Fibroblast of upper back skin (primary cell): ENCODE measurements at regions not wholly inside any gene's neighbourhood (a gene's known extent, or its start where the extent isn't known, plus 50 kb on each side); places are given as distances from the start of the nearest gene placed in this dataset.
"Not testable (repeated sequence)": the region's sequence is repeated elsewhere in the genome, so short reads cannot be mapped to it uniquely, and the experiment has no call there.

Experiments used
- DNase-seq: peaks from one replicate; pipeline ENCODE4 v3.0.0-alpha.2; 2013

DNA sequence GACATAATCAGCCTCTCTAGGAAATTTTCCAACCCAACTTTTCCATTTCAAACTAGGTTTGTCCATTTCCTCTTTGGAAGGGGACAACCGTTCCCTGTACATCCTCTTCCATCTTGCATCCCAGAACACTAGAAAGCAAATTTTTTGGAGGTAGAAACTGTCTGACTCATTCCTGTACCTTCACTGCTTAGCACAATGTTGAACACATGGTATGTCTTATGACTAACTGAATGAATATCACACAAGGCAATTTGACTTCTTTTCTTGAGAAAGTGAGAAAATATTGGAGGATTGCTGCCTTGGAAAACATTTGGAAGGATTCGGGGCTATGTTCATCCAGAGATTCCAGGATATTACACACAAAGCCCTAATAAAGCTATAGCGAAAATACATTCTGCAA, 289.1 kb downstream of the FGFR2 start:
- no peak for DNase-seq

DNA sequence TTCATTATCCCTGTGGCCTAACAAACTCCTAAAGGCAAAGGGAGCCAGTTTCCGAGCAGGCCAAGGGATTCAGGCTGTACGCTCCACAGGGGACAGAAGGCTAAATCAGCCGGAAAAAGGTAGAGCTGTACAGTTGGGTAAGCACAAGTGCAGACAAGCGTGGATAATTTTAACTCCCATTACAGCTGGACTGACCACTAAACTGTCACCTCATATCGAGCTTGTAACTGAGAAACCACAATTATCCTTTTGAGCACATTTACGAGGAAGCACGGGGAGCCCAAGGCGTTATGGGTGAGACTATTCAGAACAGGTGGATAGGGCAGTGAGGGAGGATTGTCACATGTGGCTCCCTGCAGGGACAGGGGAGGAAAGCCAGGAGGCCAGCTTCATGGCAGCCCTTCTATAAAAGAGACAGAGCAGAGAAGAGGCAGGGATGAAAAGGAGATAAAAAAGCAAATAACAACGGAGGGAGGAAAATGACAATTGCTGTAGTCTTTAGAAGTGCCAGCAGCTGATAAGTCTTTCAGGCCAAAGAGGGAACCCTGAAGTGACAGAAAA, 288.0 kb downstream of the FGFR2 start:
- DNase-seq, result no peak

DNA sequence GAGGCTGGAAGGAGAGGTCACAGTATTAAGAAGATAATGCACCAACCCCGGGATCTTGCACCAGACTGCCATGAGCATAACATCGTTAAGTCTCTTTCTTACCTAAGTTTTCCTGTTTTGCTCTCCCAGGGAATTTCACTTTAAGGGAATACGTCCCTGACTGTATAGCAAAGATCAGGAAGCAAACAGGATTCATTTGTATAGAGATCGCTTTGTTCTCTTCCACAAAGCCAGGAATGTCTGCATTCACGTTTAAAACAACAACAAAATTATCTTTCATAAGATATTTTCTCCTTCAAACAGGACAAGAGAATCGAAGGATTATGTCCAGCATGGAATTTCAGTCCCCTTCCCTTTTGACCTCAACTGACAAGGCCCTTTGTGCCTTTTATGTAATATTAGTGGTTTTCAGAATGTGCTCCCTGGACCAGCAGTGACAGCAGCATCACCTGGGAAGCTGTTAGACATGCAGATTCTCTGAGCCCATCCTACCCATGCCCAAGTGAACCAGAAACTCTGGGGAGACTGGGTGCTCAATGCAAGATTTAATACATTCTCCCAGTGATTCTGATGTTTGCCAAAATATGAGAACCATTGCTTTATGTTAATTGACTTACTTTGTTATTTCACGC, 286.3 kb downstream of the FGFR2 start:
- no peak for DNase-seq

DNA sequence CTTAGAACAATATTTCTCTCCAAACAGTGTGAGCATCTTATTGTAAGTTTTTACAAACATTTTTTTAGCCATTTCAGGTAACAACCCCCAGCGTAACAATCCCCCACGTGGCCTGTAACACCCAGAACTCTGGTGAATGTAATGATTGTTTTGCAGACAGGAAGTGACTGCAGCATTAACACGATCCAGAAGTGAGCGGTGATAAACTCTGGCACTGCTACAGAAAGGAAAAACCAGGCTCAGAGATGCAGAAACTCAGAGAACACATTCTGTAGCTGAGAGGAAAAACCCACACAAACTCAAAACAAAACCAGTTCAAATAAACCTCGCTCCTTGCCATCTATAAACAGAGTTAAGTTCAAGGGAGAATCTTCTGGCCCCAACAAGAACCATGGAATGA, 285.7 kb downstream of the FGFR2 start:
- DNase-seq, result no peak

DNA sequence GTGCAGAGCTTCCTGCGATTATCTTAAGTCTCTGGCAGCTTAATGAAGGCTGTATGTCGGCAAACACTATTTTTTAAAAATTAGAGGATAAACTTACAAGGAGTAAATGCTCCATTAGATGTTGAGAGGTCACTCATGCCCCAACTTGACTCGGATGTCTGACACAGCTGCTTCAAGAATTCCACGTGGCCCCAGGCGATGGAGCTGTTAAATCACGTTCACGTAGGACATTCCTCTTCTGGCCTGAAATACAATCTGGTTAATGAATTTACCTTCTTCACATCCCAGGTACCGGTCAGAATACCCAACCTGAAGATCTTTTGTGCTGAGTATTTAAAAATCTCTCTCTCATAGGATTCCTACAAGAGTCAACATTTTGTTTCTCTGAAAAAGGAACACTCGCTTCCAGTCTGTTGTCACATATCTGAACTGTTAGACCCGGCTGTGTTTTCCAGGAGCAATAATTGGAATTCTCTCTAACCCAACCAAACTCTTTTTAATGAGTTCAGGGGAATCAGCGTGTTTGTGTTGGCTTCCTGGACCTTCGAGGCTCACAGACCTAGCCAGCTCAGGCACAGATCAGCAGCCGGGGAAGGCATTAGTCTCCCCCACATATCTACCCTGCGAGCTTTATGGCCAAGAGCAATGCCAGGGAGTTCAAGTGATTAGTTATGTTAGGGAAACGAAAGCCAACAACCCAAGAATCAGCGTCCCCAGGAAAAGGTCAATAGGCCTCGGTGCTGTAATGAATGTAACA, 284.9 kb downstream of the FGFR2 start:
- no peak for DNase-seq

DNA sequence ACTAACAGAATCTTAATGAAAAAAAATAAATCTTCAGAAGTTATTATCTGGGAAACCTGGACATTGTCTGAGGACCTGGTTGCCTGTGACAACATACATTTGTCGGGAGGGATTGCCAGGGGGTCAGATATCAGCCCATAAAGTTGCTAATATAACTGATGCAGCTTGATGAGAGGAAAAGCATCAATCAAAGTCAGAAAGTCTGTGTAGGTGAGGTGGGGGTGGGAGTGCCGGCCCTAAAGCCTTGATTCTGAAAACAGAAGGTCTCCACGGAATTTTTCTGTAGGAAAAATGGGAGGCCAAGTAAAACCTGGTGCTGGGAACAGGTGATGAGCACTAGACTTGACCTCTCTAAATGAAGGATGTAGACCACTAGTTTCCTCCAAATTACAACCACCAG, 281.8 kb downstream of the FGFR2 start:
- DNase-seq, result no peak

DNA sequence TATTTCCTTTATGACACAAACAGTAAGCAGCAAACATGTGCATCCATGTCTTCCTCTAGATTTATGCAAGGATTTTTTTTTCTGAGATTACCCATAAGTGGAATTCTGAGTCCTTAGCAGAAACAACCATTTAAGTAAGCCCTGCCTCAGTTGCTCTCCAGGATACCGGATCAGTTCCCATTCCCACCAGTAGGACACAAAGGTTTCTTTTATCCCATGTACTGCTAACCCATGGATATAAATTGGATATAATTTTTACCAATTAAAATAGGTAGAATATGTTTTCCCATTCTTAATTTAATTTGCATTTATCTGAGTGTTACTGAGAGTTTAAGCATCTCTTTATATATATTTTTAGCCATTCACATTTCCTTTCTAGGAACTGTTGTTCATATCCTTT, 280.9 kb downstream of the FGFR2 start:
- DNase-seq, result no peak

DNA sequence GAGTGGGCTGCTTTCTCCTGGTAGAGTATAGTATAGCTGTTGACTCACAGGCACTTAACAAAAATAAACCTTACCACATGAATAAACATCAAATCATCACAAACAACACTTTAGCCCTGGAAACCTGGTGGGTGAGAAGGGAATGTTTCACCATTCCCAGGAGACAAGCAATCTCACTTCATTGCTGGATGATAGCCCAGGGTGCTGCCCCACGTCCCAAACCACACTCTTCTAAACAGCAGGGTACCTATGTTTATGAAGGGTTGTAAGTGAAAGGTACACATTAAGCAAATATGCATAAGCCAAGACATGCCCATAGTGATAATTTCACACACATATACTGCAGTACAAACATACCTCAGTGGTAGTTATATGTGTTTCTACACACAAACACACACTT, 276.2 kb downstream of the FGFR2 start:
- no peak for DNase-seq

DNA sequence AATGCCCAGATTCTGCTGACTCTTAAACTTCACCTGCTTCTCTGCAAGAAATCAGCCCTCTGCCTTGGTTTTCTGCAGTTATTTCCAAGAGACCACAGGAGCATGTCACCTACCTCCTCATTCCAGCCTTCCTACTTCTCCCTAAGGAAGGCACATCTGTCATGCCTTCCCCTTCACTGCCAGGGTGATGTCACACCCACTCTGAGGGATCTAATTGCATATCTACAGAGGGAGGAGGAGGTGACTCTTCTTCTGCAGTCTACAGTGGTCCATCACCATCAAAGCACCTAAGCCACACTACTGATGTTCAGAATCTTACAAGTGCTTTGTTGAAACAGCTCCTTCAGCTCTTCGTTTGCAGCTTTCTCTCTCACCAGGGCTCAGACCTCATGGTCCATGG, 275.5 kb downstream of the FGFR2 start:
- no peak for DNase-seq

DNA sequence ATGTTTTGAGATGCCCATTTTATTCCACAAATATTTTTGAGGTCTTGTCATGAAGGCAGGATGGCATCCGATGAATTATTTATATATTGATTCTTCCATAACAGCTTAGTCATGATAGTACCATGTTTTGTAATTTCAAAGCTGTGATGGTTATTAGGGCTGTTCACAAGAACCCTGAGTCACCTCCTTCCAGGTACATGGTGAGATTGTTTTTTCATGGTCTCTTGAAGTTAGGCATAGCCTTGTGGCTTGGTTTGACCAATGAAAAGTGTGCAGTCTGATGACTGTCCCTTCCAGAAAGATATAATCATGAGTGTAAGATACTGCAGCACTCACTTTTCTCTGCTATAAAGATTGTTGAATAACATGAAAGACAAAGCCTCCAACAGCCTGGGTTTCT, 274.8 kb downstream of the FGFR2 start:
- DNase-seq, result no peak

DNA sequence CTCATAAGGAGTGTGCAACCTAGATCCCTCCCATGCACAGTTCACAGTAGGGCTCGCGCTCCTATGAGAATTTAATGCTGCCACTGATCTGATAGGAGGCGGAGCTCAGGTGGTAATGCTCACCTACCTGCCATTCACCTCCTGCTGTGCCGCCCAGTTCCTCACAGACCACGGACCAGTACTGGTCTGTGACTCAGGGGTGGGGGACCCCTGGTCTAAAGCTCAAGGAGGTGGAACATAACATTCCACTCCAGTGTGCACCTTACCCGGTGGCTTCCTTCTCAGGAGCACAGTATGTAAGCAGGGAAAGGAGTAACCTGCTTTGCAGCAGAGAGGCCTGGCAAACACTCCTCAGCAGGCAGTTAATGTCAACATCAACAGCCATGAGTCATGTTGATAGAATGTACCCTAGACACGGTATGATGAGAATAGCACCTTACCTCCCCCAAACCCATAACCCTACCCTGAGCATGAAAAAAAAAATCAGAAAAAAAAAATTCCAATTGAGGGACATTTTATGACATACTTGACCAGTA, 273.5 kb downstream of the FGFR2 start:
- DNase-seq, result no peak

DNA sequence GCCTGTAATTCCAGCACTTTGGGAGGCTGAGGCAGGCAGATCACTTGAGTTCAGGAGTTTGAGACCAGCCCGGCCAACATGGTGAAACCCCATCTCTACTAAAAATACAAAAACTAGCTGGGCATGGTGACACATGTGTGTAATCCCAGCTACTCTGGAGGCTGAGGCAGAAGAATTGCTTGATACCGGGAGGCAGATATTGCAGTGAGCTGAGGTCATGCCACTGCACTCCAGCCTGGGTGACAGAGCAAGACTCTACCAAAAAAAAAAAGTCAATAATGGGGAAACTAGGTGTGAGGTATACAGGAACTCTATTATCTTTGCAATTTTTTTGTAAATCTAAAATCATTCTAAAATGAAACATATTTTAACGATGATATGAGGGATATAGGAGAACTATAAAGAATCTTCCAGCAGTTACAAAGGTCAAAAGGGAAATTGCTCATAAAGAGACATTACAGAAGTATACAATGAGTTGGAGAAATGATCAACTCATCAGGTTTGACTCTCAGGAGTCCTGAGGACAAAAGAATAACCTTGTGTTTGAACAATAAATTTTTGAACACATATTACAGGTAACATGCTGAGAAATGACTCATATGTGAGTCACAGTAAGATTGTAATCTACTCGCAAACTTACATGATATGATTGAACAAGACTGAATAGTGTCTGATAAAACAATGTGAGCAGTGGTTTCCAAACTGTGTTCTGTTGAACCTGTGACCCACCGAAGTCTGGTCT, 272.6 kb downstream of the FGFR2 start:
- DNase-seq, result no peak

DNA sequence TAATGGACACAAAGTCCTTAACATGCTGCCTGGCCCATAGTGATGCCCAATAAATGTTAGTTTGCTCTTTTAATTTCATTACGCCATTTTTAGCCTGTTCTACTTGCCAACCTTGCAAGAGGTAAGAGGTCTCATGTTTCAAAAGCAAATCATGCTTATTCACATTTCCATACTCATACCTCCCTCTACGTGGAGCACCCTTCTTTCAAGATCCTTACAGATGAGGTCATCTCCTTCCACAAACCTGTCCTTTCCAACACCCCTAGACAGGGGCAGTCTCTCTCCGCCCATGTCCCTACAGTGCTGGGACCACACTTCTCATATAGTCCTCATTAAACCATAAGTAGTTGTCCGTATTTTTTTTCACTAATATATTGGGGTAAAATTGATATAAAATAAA, 271.3 kb downstream of the FGFR2 start:
- no peak for DNase-seq

DNA sequence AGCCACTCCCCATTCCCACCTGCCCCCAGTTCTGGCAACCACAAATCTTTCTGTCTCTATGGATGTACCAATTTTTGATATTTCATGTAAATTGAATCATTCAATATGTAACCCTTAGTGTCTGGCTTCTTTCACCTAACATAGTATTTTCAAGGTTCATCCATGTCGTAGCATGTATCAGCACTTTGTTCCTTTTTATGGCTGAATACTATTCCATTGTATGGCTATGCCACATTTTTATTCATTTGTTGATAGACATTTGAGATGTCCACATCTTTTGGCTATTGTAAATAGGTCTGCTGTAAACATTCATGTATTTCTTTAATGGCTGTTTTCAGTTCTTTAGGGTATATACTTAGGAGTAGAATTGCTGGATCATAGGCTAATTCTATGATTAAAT, 270.5 kb downstream of the FGFR2 start:
- DNase-seq, result no peak

DNA sequence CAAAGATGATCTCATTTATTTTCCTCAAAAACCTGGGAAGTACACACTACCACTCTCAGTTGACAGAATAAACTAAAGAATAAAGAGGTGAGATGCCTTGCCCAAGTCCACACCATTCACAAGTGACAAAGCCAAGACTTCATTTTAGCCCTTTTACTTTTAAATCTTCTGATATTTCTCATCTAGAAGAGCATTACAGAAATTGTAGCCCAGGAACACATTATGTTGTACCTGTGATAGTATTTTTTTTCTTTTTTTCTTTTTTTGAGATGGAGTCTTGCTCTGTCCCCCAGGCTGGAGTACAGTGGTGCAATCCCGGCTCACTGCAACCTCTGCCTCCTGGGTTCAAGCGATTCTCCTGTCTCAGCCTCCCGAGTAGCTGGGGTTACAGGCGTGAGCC, 268.6 kb downstream of the FGFR2 start:
- DNase-seq, result not testable (repeated sequence)

DNA sequence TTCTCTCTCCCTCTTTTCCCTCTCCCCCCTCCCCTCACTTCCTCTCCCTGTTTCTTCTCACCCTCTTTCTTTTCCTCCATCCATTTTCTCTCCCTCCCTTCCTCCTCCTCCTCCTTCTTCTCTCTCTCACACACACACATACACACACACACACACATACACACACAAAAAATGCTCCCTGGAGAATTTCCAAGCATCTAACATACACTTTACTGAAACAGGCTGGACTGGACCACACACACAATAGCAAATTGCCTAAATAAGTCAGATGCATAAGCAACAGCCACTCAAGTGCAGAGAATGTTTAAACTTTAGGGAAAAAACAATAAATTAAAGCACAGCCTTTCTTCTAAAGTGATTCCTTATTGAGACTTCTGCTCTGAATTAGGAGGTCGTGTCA, 267.7 kb downstream of the FGFR2 start:
- DNase-seq, result no peak

DNA sequence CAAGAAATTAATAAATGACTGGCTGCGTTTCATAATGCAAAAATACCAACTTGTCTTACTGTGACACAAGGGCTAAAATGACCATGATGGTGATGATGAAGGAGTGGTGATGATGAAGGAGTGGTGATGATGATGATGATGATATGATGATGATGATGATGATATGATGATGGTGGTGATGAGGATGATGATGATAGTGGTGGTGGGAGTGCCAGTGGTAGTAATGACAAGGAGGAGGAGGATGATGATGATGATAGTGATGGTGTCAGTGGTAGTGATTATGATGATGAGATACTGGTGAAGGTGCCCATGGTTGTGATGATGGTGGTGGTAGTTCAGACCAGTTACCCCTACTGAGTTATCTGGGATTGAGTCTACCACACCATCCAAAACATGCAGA, 265.9 kb downstream of the FGFR2 start:
- no peak for DNase-seq

DNA sequence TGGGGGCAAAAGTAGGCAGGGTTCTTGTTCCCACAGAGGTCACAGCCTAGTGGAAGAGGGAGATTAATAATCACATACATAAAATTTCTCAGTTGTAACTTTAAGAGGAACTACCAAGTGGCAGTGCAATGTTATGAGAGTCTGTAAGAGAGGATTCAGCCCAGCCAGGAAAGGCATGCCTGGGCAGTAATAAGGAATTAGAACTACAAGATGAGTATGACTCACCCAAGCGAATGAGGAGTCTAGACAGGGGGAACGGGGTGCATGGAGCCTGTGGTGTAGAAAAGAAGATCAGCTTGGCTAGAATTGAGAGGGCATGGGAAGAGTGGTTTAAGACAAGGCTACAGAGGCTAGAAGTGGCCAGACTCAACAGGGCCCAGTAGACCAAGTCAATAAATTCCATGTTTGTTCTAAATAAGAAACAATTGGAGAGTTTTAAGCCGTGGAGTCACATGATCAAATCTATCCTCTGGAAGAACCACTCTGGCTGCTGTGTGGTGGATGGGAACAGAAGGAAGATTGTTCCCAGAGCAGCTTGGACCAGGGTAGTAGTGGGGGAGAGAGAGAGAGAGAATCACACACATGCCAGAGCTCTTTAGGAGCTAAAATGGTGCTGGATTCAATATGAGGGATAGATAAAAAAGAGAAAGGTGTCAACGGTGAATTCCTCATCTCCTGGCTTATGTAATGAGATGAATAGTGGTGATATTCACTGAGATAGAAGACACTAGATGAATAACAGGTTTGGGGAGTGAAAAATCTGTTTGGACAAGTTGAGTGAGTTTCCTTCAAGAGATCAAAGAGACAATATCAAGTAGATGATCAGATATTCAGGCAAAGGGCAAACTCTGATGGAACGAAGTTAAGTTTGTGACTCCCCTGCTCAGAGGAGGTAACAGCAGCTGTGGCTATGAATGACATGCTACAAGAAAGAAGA, 265.1 kb downstream of the FGFR2 start:
- DNase-seq, result no peak

DNA sequence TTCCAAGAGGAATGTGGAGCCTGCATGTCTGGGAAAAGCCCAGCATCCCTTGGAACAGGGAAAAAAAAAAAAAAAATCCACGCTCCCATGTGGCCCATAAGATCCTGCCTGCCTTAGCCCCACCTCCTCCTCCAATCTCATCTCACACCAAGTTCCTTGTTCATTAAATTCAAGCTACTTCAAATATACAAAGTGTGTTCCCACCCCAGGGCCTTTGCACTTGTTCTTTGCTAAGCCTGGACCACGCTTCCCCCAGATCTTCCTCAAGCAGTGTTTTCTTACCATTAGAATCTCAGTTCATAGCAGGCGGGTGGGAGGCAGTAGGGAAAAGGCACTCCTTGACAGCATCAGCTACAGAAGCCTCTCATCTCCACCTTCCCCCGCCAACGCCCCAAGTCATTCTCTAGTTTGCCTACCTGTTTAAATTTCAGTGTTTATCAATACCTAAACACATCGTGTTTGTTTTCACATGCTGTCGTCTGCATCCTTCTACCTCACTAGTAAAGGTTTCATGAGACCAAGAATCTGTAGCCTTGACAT, 262.8 kb downstream of the FGFR2 start:
- DNase-seq, result no peak

DNA sequence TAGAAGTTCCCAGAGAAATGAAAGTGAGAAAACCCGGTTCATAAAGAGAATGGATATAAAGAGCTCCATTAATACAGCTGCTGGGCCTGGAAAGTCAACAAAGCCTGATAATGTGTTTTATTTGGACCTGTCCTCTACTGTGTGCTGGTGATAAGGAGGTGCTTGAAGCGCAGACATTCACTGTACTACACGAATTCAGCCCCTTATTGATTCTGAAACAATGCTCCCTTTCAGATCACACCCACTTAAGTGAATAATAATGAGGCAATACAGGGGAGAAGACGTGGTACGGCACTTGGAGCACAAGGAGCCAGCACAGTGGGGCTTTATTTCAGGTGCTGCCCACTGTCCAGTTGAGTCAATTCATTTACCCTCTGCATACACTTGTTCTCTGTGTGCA, 260.8 kb downstream of the FGFR2 start:
- DNase-seq, result no peak

DNA sequence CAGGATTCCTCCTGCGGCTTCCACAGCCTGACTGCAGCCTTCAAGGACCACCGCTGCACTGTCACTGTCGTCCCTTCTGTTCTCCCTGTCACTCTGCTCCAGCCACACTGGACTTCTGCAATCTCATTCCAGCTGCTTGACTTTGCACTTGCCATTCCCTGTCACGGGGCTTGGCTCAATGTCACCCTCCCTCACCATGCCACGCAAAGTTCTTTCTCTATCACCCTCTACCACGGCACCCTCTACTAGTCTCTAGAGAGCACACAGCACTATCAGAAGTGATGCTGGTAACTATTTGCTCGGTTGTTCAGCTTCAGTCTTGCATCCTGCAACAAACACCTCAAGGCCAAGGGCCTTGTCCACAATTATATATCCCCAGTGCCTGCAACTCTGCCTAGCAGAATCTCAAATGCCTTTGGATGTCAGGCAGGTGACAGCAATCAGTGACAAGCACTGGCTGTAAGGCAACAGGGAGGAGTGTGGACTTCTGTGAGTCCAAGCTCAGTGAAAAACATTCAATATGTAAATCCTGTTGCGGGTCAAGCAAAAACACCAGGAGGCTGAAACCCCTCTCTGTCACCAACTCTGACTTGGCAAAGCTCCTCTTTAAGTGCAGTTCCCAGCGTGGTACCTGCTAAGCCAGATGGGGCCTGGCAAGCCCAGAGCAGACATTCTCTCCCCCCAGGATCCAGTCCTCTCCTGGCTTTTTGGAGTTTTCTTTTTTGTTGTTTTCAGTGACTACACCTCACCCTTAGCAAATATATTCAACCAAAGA, 259.9 kb downstream of the FGFR2 start:
- no peak for DNase-seq
